Smooth muscle cell (in vitro differentiated cells): ENCODE measurements at regions not wholly inside any gene's neighbourhood (a gene's known extent, or its start where the extent isn't known, plus 50 kb on each side); places are given as distances from the start of the nearest gene placed in this dataset.

ENCODE experiments used
- DNase-seq: peaks from one replicate; lab custom pipeline; 2025; ENCODE audit not compliant: unreplicated experiment; lab: John Stamatoyannopoulos, UW
- H2AFZ ChIP-seq: fragments of 200-600 bp; sonication (generic); 2 replicates; pipeline ENCODE4 v1.6.0; 2016; ENCODE audit warnings: antibody characterized with exemption, low read depth, mild to moderate bottlenecking
- H3F3A ChIP-seq: fragments of 200-600 bp; sonication (generic); 2 replicates; pipeline ENCODE4 v1.6.0; 2017; ENCODE audit warnings: antibody characterized with exemption, low read depth
- H3K27ac ChIP-seq: fragments of 200-600 bp; sonication (generic); 2 replicates; pipeline ENCODE4 v1.5.1; 2016; ENCODE audit warnings: low read depth, mild to moderate bottlenecking
- H3K27me3 ChIP-seq: fragments of 200-600 bp; sonication (generic); 2 replicates; pipeline ENCODE4 v1.6.1; 2016; ENCODE audit warnings: low read depth, mild to moderate bottlenecking
- H3K36me3 ChIP-seq: fragments of 200-600 bp; sonication (generic); 2 replicates; pipeline ENCODE4 v1.5.1; 2016; ENCODE audit warnings: low read depth
- H3K4me1 ChIP-seq: fragments of 200-600 bp; sonication (generic); 2 replicates; pipeline ENCODE4 v1.5.1; 2016; ENCODE audit warnings: low read depth
- H3K4me2 ChIP-seq: fragments of 200-600 bp; sonication (generic); 2 replicates; pipeline ENCODE4 v1.6.0; 2016; ENCODE audit warnings: mild to moderate bottlenecking
- H3K4me3 ChIP-seq: fragments of 200-600 bp; sonication (generic); 2 replicates; pipeline ENCODE4 v1.5.1; 2016; ENCODE audit warnings: mild to moderate bottlenecking
- H3K79me2 ChIP-seq: fragments of 200-600 bp; sonication (generic); 2 replicates; pipeline ENCODE4 v1.6.0; 2016; ENCODE audit warnings: low read depth, mild to moderate bottlenecking
- H3K9ac ChIP-seq: fragments of 200-600 bp; sonication (generic); 2 replicates; pipeline ENCODE4 v1.6.0; 2016; ENCODE audit warnings: low read depth
- H3K9me3 ChIP-seq: fragments of 200-600 bp; sonication (generic); replicated peaks from 2 replicates; pipeline ENCODE4 v1.5.1; 2016; ENCODE audit warnings: low read depth
- H4K20me1 ChIP-seq: fragments of 200-600 bp; sonication (generic); 2 replicates; pipeline ENCODE4 v1.6.0; 2016; ENCODE audit warnings: low read depth
- WGBS: methylation state at CpG from one replicate; pipeline ENCODE4 v1.1.7; 2016; ENCODE audit warnings: low lambda C conversion rate; 5-methylcytosine and 5-hydroxymethylcytosine counted together
- TF ChIP-seq, protein P1 (sequence below): fragments of 200-600 bp; sonication (generic); IDR thresholded peaks from 2 replicates; pipeline ENCODE4 v1.5.1; 2017; ENCODE audit warnings: borderline replicate concordance, mild to moderate bottlenecking, antibody characterized with exemption; ENCODE audit not compliant: insufficient read depth, poor library complexity, severe bottlenecking

DNA sequence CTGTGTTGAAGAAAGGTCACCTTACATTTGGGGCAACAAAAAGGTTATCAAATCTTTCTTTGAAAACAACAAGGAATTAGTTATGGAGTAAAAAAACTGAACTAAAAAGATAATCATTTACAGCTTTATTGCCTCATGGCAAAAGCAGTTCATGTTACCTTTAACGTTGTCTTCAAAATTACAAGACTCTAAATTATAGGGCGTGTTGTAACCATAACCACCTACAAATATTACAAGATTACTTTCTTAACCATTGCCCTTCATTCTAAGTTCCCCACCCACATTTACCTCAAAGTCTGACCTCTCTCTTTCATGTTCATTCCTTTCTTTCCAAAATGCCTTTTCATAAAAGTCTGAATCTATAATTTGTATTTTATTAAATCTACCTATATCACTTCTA is 74.6 kb upstream of the LRATD1 start:
- no peaks in the 10 kb centered on the region for H3K9me3 ChIP-seq
- WGBS = 80% methylated on average over 2 of the region's 2 CpGs
- no peak overlapping the region for H3K9ac ChIP-seq
- H3K4me2 ChIP-seq = no peak overlapping the region
- no peak overlapping the region for H2AFZ ChIP-seq
- H4K20me1 ChIP-seq = no peaks in the 10 kb centered on the region
- H3K4me3 ChIP-seq = no peak overlapping the region
- H3F3A ChIP-seq = no peaks in the 10 kb centered on the region
- no peaks in the 10 kb centered on the region for H3K27me3 ChIP-seq
- H3K4me1 ChIP-seq = no peaks in the 10 kb centered on the region
- no peaks in the 10 kb centered on the region for H3K79me2 ChIP-seq
- no peak for DNase-seq
- TF ChIP-seq, protein P1, sequence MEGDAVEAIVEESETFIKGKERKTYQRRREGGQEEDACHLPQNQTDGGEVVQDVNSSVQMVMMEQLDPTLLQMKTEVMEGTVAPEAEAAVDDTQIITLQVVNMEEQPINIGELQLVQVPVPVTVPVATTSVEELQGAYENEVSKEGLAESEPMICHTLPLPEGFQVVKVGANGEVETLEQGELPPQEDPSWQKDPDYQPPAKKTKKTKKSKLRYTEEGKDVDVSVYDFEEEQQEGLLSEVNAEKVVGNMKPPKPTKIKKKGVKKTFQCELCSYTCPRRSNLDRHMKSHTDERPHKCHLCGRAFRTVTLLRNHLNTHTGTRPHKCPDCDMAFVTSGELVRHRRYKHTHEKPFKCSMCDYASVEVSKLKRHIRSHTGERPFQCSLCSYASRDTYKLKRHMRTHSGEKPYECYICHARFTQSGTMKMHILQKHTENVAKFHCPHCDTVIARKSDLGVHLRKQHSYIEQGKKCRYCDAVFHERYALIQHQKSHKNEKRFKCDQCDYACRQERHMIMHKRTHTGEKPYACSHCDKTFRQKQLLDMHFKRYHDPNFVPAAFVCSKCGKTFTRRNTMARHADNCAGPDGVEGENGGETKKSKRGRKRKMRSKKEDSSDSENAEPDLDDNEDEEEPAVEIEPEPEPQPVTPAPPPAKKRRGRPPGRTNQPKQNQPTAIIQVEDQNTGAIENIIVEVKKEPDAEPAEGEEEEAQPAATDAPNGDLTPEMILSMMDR = no peak
- no peaks in the 10 kb centered on the region for H3K36me3 ChIP-seq
- peak overlapping the region; percentile 38 for H3K27ac ChIP-seq

DNA sequence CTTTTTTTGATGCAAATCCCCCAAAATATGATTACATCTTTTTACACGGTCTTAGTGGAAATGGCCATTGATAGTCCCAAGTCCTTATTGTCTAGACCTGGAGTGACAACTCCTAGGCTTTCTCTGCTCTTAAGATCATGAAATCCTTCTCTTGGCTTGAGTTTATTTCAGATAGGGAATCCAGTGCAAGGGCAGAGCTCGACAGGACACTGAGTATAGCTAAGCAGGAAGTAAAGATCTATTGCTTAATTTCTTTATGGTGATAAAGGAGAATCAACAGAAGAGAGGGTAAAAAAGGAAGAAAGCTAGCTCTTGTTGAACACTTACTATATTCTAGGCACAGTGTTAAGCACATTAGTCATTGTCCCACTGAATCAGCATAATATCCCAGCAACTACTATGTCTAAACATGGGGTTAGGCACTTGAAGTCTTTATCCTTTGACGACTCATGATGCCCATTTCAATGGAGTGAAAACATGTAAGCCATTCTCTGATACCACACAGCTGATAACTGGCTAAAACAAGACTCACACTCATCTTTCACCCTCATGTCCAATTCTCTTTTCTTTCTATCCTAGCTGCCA is 74.1 kb upstream of the LRATD1 start:
- TF ChIP-seq, protein P1 = no peak
- no peak for DNase-seq
- Histone ChIP-seq H2AFZ (no peak overlapping the region), H3K9me3 (no peaks in the 10 kb centered on the region), H3F3A (no peaks in the 10 kb centered on the region), H3K27me3 (no peaks in the 10 kb centered on the region), H3K4me1 (no peaks in the 10 kb centered on the region), H3K36me3 (no peaks in the 10 kb centered on the region), H3K79me2 (no peaks in the 10 kb centered on the region), H4K20me1 (no peaks in the 10 kb centered on the region), H3K4me2 (no peak overlapping the region), H3K9ac (no peak overlapping the region), H3K27ac (peak overlapping the region; percentile 30), H3K4me3 (no peak overlapping the region)
- WGBS = 71% methylated on average over 3 of the region's 3 CpGs

DNA sequence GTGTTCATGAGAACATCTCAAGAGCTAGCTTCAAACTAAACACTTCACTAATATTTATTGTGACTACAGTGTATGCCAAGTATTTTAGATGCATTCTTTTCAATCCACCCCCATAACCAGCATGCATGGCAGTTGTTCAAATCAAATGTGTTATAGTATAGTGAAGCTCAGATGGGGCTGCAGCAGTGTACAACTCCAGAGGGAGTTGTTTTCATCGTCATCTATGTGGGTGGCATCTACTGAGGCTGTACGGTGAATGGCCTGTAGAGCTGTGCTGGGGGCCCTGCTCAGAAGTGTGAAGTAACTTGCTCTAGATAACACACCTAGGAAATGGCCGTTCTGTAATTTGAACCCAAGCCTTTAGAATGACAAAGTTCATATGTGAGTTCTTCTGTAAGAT is 71.8 kb upstream of the LRATD1 start:
- no peaks in the 10 kb centered on the region for H3K4me1 ChIP-seq
- WGBS = 84% methylated on average over 3 of the region's 3 CpGs

GRCh38 chr2:14563324-14563723 is 69.2 kb upstream of the LRATD1 start:
- H3K4me3 ChIP-seq = no peak overlapping the region
- H3K9me3 ChIP-seq = no peaks in the 10 kb centered on the region
- no peak overlapping the region for H2AFZ ChIP-seq
- no peaks in the 10 kb centered on the region for H3K4me1 ChIP-seq
- H3K4me2 ChIP-seq = no peak overlapping the region
- H4K20me1 ChIP-seq = no peaks in the 10 kb centered on the region
- H3F3A ChIP-seq = no peaks in the 10 kb centered on the region
- DNase-seq = no peak
- no peak overlapping the region for H3K9ac ChIP-seq
- H3K36me3 ChIP-seq = no peaks in the 10 kb centered on the region
- WGBS = 93% methylated on average over 1 of the region's 1 CpG
- no peak overlapping the region for H3K27ac ChIP-seq
- TF ChIP-seq, protein P1 = no peak
- H3K79me2 ChIP-seq = no peaks in the 10 kb centered on the region
- no peaks in the 10 kb centered on the region for H3K27me3 ChIP-seq

More for the DNA sequence above, 71.8 kb upstream of the LRATD1 start:
- Histone ChIP-seq H3K27me3 (no peaks in the 10 kb centered on the region), H3K4me3 (no peak overlapping the region), H3K36me3 (no peaks in the 10 kb centered on the region), H2AFZ (no peak overlapping the region), H3K4me2 (no peak overlapping the region), H3K27ac (no peak overlapping the region), H3F3A (no peaks in the 10 kb centered on the region), H3K9me3 (no peaks in the 10 kb centered on the region), H3K79me2 (no peaks in the 10 kb centered on the region), H4K20me1 (no peaks in the 10 kb centered on the region), H3K9ac (no peak overlapping the region)
- no peak for DNase-seq
- TF ChIP-seq, protein P1 = no peak
